ENCODE measurements at regions not wholly inside any gene's neighbourhood (a gene's known extent, or its start where the extent isn't known, plus 50 kb on each side); places are given as distances from the start of the nearest gene placed in this dataset.
A peak's percentile ranks its signal among the peaks of the same experiment; 100 is the strongest.

GRCh38 chr5:74289238-74289637 is 351.3 kb downstream of the ENC1 start:
- Histone ChIP-seq H3K9me3 (no peaks in the 10 kb centered on the region), H3K4me3 (no peak overlapping the region), H3K27ac (peak overlapping the region; percentile 56 to 73), H3K36me3 (no peaks in the 10 kb centered on the region), H3K4me1 (ENCODE audit: control insufficient read depth in 1 of 2, low read depth in 2 of 2) (peaks cover 13 to 52% of the 10 kb centered on the region in 2 donors), H3K27me3 (replicated peaks; ENCODE audit: insufficient read depth) (no peaks in the 10 kb centered on the region)
- ATAC-seq (ENCODE audit: insufficient number of reproducible peaks, low FRiP score, low read depth) (no peak), DNase-seq (ENCODE audit: low spot score) (no peak)
- TF ChIP-seq, protein P1, sequence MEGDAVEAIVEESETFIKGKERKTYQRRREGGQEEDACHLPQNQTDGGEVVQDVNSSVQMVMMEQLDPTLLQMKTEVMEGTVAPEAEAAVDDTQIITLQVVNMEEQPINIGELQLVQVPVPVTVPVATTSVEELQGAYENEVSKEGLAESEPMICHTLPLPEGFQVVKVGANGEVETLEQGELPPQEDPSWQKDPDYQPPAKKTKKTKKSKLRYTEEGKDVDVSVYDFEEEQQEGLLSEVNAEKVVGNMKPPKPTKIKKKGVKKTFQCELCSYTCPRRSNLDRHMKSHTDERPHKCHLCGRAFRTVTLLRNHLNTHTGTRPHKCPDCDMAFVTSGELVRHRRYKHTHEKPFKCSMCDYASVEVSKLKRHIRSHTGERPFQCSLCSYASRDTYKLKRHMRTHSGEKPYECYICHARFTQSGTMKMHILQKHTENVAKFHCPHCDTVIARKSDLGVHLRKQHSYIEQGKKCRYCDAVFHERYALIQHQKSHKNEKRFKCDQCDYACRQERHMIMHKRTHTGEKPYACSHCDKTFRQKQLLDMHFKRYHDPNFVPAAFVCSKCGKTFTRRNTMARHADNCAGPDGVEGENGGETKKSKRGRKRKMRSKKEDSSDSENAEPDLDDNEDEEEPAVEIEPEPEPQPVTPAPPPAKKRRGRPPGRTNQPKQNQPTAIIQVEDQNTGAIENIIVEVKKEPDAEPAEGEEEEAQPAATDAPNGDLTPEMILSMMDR (IDR thresholded peaks at IDR 0.05) = no peak

DNA sequence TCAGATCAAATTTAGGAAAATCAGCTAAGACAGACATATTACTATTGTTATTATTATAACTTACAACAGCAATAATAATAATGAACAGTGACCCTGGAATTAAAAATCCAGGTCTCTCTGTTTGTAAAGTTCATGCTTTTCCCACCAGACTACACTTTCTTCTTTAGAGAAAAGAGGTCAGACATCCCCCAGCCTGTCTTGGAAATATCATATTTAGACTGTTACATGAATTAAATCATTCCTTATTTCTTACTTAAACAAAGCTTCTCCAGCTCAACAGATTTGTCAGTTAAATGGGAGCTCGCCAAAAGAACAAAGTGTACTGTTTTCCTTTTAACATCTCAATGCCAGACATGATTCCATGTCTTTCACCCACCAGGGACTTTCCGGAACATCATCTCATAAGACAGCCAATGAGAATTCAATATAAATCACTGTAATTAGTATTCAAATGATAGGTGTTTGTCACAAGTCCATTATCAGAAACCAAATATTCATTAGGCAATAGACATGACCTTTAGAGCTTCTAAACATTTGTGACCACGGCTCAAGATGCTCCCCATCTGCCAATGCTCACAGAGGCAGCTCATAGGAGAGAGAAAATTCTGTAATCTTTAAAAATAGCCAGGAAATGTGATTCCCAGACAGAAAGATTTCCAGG is 351.9 kb downstream of the ENC1 start:
- DNase-seq (ENCODE audit: low spot score) (no peak), ATAC-seq (ENCODE audit: insufficient number of reproducible peaks, low FRiP score, low read depth) (no peak)
- TF ChIP-seq, protein P1 (IDR thresholded peaks at IDR 0.05) = no peak
- Histone ChIP-seq H3K27ac (peak overlapping the region in 1 of 2 donors; percentile 32), H3K9me3 (no peaks in the 10 kb centered on the region), H3K4me1 (ENCODE audit: control insufficient read depth in 1 of 2, low read depth in 2 of 2) (peaks cover 13 to 51% of the 10 kb centered on the region in 2 donors), H3K36me3 (no peaks in the 10 kb centered on the region), H3K4me3 (no peak overlapping the region), H3K27me3 (replicated peaks; ENCODE audit: insufficient read depth) (no peaks in the 10 kb centered on the region)

DNA sequence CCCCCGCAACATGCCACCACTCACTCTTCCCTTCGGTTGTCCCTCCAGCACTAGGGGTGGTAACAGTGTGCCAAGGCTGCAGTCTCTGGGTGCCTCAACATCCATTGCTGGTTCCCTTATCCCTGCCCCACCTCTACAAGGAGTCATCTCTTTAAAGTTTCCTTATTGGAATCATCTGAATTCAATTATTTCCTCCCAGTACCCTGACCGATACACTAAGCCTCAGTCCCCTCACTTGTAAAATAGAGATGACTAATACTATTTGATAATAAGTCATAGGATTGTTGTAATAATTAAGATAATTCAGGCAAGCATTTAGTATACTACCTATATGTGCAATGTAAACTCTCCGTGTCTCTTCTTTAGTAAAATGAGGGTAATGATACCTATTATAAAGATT is 352.5 kb downstream of the ENC1 start:
- peaks cover 10 to 45% of the 10 kb centered on the region in 2 donors for H3K4me1 ChIP-seq (ENCODE audit: control insufficient read depth in 1 of 2, low read depth in 2 of 2)
- H3K27ac ChIP-seq = peak overlapping the region in 1 of 2 donors; percentile 32
- no peaks in the 10 kb centered on the region for H3K27me3 ChIP-seq (replicated peaks; ENCODE audit: insufficient read depth)
- ATAC-seq (ENCODE audit: insufficient number of reproducible peaks, low FRiP score, low read depth) = no peak
- H3K36me3 ChIP-seq = no peaks in the 10 kb centered on the region
- no peak for DNase-seq (ENCODE audit: low spot score)
- TF ChIP-seq, protein P1 (IDR thresholded peaks at IDR 0.05) = no peak
- H3K9me3 ChIP-seq = no peaks in the 10 kb centered on the region
- H3K4me3 ChIP-seq = no peak overlapping the region

- DNase-seq (ENCODE audit: low spot score) (no peak), ATAC-seq (ENCODE audit: insufficient number of reproducible peaks, low FRiP score, low read depth) (no peak)
- Histone ChIP-seq H3K27ac (no peak overlapping the region), H3K9me3 (no peaks in the 10 kb centered on the region), H3K4me3 (no peak overlapping the region), H3K4me1 (ENCODE audit: control insufficient read depth in 1 of 2, low read depth in 2 of 2) (peaks cover 7 to 35% of the 10 kb centered on the region in 2 donors), H3K27me3 (replicated peaks; ENCODE audit: insufficient read depth) (no peaks in the 10 kb centered on the region), H3K36me3 (no peaks in the 10 kb centered on the region)
- TF ChIP-seq, protein P1 (IDR thresholded peaks at IDR 0.05) = no peak
Measured at GRCh38 chr5:74286734-74287695, 353.5 kb downstream of the ENC1 start.

GRCh38 chr5:74285675-74286280 is 354.8 kb downstream of the ENC1 start:
- Histone ChIP-seq H3K4me1 (ENCODE audit: control insufficient read depth in 1 of 2, low read depth in 2 of 2) (peaks cover 7 to 31% of the 10 kb centered on the region in 2 donors), H3K36me3 (no peaks in the 10 kb centered on the region), H3K27ac (no peak overlapping the region), H3K9me3 (no peaks in the 10 kb centered on the region), H3K27me3 (replicated peaks; ENCODE audit: insufficient read depth) (no peaks in the 10 kb centered on the region), H3K4me3 (no peak overlapping the region)
- no peak for DNase-seq (ENCODE audit: low spot score)
- TF ChIP-seq, protein P1 (IDR thresholded peaks at IDR 0.05) = no peak
- no peak for ATAC-seq (ENCODE audit: insufficient number of reproducible peaks, low FRiP score, low read depth)

All from thoracic aorta (tissue), 2 donors.